ENCODE measurements at regions not wholly inside any gene's neighbourhood (a gene's known extent, or its start where the extent isn't known, plus 50 kb on each side); places are given as distances from the start of the nearest gene placed in this dataset.
A peak's percentile ranks its signal among the peaks of the same experiment; 100 is the strongest.

GRCh38 chrX:40175511-40176350 is 78.0 kb upstream of the BCOR start:
- TF ChIP-seq CTCF (IDR thresholded peaks at IDR 0.05) = no peak
- DNase-seq (ENCODE audit: low spot score) (no peak), ATAC-seq (ENCODE audit: insufficient number of reproducible peaks, low FRiP score, low read depth) (no peak)
- Histone ChIP-seq H3K9me3 (no peaks in the 10 kb centered on the region), H3K36me3 (no peaks in the 10 kb centered on the region), H3K27ac (peak overlapping the region; percentile 93 to 96), H3K4me3 (peak overlapping the region; percentile 81), H3K27me3 (replicated peaks; ENCODE audit: insufficient read depth) (no peaks in the 10 kb centered on the region), H3K4me1 (ENCODE audit: control insufficient read depth in 1 of 2, low read depth in 2 of 2) (peaks cover 7 to 18% of the 10 kb centered on the region in 2 donors)

DNA sequence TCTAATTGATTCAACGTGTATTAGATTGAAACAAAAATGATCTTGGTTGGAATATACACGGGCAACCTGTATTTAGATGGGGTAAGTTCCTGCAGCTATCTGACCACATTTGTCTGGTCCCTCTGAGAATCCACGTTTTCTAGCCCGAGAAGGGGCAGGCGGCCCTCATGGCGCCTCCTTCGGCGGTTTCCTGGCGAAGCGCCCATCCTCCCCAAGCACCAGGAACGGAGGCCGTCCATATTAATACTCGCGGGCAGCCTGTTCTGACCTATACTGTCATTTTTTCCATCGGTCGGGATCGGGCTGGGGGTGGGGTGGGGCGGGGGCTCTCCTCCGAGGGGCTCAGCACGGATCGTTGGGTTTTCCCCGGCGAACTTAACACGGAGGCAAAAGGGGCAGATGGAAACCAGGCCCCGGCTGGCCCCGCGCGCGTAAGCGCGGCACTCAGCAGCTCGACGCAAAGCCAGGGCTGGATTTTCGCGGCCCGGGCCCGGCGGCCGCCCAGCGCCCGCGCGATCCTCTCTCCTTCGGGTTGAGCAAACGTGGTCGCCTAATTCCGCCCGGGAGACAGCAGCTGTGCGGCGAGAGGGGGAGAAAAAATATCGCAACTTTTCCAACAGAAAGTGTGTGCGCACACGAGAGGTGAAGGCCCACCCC is 77.2 kb upstream of the BCOR start:
- Histone ChIP-seq H3K4me1 (ENCODE audit: control insufficient read depth in 1 of 2, low read depth in 2 of 2) (peaks cover 7 to 18% of the 10 kb centered on the region in 2 donors), H3K36me3 (no peaks in the 10 kb centered on the region), H3K9me3 (no peaks in the 10 kb centered on the region), H3K27me3 (replicated peaks; ENCODE audit: insufficient read depth) (no peaks in the 10 kb centered on the region), H3K4me3 (peak overlapping the region; percentile 81), H3K27ac (peak overlapping the region; percentile 93 to 96)
- DNase-seq (ENCODE audit: low spot score) (no peak), ATAC-seq (ENCODE audit: insufficient number of reproducible peaks, low FRiP score, low read depth) (no peak)
- no peak for TF ChIP-seq CTCF (IDR thresholded peaks at IDR 0.05)

- no peak for TF ChIP-seq CTCF (IDR thresholded peaks at IDR 0.05)
- no peak for DNase-seq (ENCODE audit: low spot score)
- H3K27ac ChIP-seq = peak overlapping the region; percentile 93 to 96
- no peak for ATAC-seq (ENCODE audit: insufficient number of reproducible peaks, low FRiP score, low read depth)
- peak overlapping the region; percentile 81 for H3K4me3 ChIP-seq
- no peaks in the 10 kb centered on the region for H3K9me3 ChIP-seq
- H3K4me1 ChIP-seq (ENCODE audit: control insufficient read depth in 1 of 2, low read depth in 2 of 2) = peaks cover 7 to 18% of the 10 kb centered on the region in 2 donors
- no peaks in the 10 kb centered on the region for H3K36me3 ChIP-seq
- no peaks in the 10 kb centered on the region for H3K27me3 ChIP-seq (replicated peaks; ENCODE audit: insufficient read depth)
These were observed 76.5 kb upstream of the BCOR start for GRCh38 chrX:40174001-40174853.

GRCh38 chrX:40173143-40174000 is 75.6 kb upstream of the BCOR start:
- Histone ChIP-seq H3K9me3 (no peaks in the 10 kb centered on the region), H3K27me3 (replicated peaks; ENCODE audit: insufficient read depth) (no peaks in the 10 kb centered on the region), H3K36me3 (no peaks in the 10 kb centered on the region), H3K27ac (peak overlapping the region; percentile 93 to 96), H3K4me3 (peak overlapping the region; percentile 78), H3K4me1 (ENCODE audit: control insufficient read depth in 1 of 2, low read depth in 2 of 2) (peaks cover 7 to 18% of the 10 kb centered on the region in 2 donors)
- ATAC-seq (ENCODE audit: insufficient number of reproducible peaks, low FRiP score, low read depth) (no peak), DNase-seq (ENCODE audit: low spot score) (no peak)
- no peak for TF ChIP-seq CTCF (IDR thresholded peaks at IDR 0.05)

Measured in thoracic aorta (tissue), 2 donors.